ENCODE measurements at regions not wholly inside any gene's neighbourhood (a gene's known extent, or its start where the extent isn't known, plus 50 kb on each side); places are given as distances from the start of the nearest gene placed in this dataset.

DNA sequence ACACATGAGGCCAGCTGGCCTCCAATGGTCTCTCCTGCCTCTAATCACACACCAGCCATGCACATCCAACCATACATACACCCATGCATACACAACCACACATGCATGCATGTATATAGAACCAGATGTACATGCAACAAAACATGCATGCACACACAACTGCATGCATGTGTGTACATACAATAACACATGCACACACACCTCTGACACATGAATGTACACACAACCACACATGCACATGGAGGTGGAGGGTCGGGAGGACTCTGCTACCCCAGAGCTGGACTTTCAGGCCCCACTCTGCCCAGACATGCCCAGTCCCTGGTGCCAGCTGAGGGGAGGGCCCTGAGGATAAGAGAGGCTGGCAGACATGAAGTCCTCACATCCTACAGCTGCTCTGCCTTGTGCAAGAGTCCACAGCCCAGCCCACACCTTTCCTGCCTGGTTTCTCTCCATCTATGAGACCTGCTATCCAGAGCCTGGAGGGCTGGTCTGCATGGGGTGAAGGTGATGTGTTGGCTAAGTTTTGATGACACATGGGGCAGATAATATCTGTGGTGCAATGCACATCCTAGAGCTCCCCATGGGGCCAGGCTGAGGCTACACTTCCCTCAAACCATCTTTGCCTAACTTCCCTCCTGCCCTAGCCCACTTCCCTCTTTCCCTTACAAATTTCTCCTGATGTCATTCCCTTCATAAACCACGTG is 50.9 kb upstream of the SDK2 start:
- TF ChIP-seq POLR2A (IDR thresholded peaks at IDR 0.05) (no peak), CTCF (IDR thresholded peaks at IDR 0.05) (no peak), POLR2AphosphoS5 (IDR thresholded peaks at IDR 0.05) (no peak)

Measured in prostate gland (tissue), 2 donors.